Fibroblast of lung (primary cell): ENCODE measurements at regions not wholly inside any gene's neighbourhood (a gene's known extent, or its start where the extent isn't known, plus 50 kb on each side); places are given as distances from the start of the nearest gene placed in this dataset.

ENCODE experiments used
- DNase-seq, 2 donors: peaks; one replicate each; pipeline versions ENCODE4 v3.0.0 to v3.0.0-alpha.2; 2010; ENCODE audit warnings: low read depth in 2 of 2
- H2AFZ ChIP-seq: 2 replicates; pipeline ENCODE4 v1.5.1; 2012; ENCODE audit warnings: low read length, control low read depth, inconsistent platforms
- H3K27ac ChIP-seq: 2 replicates; pipeline ENCODE4 v1.5.1; 2011; ENCODE audit warnings: low read length, control low read depth; ENCODE audit not compliant: insufficient read depth
- H3K27me3 ChIP-seq: 2 replicates; pipeline ENCODE4 v1.5.1; 2011; ENCODE audit warnings: mild to moderate bottlenecking, low read length; ENCODE audit not compliant: control insufficient read depth, insufficient read depth
- H3K36me3 ChIP-seq: 2 replicates; pipeline ENCODE4 v1.5.1; 2011; ENCODE audit warnings: low read length; ENCODE audit not compliant: control insufficient read depth, insufficient read depth
- H3K4me1 ChIP-seq: 2 replicates; pipeline ENCODE4 v1.5.1; 2011; ENCODE audit warnings: low read length; ENCODE audit not compliant: control insufficient read depth, insufficient read depth; ENCODE audit errors: extremely low read depth
- H3K4me2 ChIP-seq: 2 replicates; pipeline ENCODE4 v1.5.1; 2011; ENCODE audit warnings: low read length, control low read depth; ENCODE audit not compliant: insufficient read depth; ENCODE audit errors: extremely low read depth
- H3K4me3 ChIP-seq, 4 experiments: fragments of 200-600 bp in 1 of 4; sonication (generic) in 1 of 4; replicated peaks in 1 of 4; 2 replicates each; pipeline ENCODE4 v1.5.1; 2011 to 2016; ENCODE audit warnings: low read length in 4 of 4, low read depth in 3 of 4, mild to moderate bottlenecking in 3 of 4, control low read depth in 2 of 4, inconsistent platforms in 1 of 4, mixed read lengths in 1 of 4; ENCODE audit not compliant: insufficient read depth in 1 of 4; ENCODE audit errors: control extremely low read depth in 1 of 4
- H3K79me2 ChIP-seq: 2 replicates; pipeline ENCODE4 v1.5.1; 2012; ENCODE audit warnings: mild to moderate bottlenecking, low read length, inconsistent platforms; ENCODE audit not compliant: control insufficient read depth, insufficient read depth
- H3K9ac ChIP-seq: 2 replicates; pipeline ENCODE4 v1.5.1; 2011; ENCODE audit warnings: mild to moderate bottlenecking, low read length, control low read depth; ENCODE audit not compliant: insufficient read depth
- H3K9me3 ChIP-seq: 2 replicates; pipeline ENCODE4 v1.5.1; 2012; ENCODE audit warnings: low read depth, low read length; ENCODE audit not compliant: control insufficient read depth, insufficient read depth
- H4K20me1 ChIP-seq: 2 replicates; pipeline ENCODE4 v1.5.1; 2011; ENCODE audit warnings: low read length; ENCODE audit not compliant: control insufficient read depth, insufficient read depth; ENCODE audit errors: extremely low read depth
- CTCF ChIP-seq, 2 donors: IDR thresholded peaks in 1 of 2; conservative IDR thresholded peaks in 1 of 2; 1 replicate in 1 of 2; 2 replicates in 1 of 2; pipeline ENCODE4 v1.5.1; 2011 to 2012; ENCODE audit warnings: low read length in 2 of 2, control low read depth in 1 of 2, inconsistent platforms in 1 of 2, low read depth in 1 of 2, mild to moderate bottlenecking in 1 of 2
- EZH2 ChIP-seq: IDR thresholded peaks from 2 replicates; pipeline ENCODE4 v1.5.1; 2012; ENCODE audit warnings: low read length, control low read depth, mild to moderate bottlenecking; ENCODE audit errors: missing control alignments

DNA sequence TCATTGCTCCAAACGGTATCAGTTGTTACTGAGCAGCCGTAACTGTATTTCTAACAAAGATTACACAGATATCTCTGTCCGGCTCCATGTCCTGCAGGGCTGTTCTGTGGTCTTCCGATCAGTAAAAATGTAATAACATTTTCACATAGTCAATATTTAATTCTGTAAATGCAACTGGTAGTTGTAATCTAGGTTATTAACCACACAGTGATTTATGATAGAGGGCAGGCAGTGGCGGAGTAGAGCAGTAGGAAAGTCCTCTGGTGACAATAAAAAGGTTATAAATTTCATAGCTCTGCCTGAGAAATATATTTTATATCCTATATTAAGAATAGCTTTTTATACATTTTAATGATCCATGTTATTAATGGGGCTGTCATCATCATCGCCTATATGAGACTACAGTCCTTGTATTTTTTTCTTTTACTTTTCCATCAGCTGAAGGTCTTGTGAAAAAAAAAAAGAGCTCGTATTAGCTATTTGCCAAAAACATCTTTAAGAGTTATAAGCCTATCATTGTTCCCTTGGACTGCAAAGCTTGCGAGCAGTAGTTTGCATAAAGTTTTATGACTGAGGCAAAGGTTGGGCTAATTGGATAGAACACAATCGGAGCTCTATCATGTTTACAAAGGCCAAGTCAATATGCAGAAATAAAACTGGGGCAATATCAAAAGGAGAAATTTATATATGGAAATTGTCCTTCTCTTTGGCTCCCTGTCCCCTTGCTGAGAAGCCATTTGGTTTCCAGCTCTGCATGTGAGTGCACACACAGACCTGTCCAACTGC is 648.0 kb downstream of the IRX1 start:
- Histone ChIP-seq H4K20me1 (no peaks in the 10 kb centered on the region), H2AFZ (no peak overlapping the region), H3K27ac (no peak overlapping the region), H3K9me3 (no peaks in the 10 kb centered on the region), H3K27me3 (no peaks in the 10 kb centered on the region), H3K9ac (no peak overlapping the region), H3K4me3 (no peak overlapping the region), H3K79me2 (no peaks in the 10 kb centered on the region), H3K4me2 (no peak overlapping the region), H3K36me3 (no peaks in the 10 kb centered on the region), H3K4me1 (no peaks in the 10 kb centered on the region)
- TF ChIP-seq EZH2 (no peak), CTCF (conservative IDR thresholded peaks at IDR 0.05 in 1 of 2, IDR thresholded peaks at IDR 0.05 in 1 of 2; ENCODE audit: low read depth in 1 of 2, low read length in 2 of 2) (no peak)
- DNase-seq: no peak

DNA sequence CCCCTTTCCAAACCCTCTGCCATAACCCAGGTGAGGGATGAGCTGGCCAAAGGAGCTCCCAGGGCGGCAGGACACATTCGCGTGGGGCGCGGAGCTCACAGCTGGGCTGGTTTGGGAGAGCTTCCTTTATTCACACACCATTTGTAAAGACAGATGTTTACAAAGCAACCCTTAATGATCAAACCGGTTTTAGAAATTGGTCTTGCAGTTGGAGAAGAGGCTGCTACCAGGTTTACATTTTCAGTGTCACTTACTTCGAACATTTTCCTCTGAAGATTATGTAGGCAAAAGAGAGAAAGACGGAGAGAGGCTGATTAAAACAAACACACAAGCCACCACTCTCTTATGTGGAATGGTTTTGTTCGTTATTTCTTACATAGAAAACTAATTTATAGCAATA is 648.7 kb downstream of the IRX1 start:
- Histone ChIP-seq H3K9ac (no peak overlapping the region), H3K36me3 (no peaks in the 10 kb centered on the region), H4K20me1 (no peaks in the 10 kb centered on the region), H3K4me1 (no peaks in the 10 kb centered on the region), H3K27ac (no peak overlapping the region), H2AFZ (no peak overlapping the region), H3K9me3 (no peaks in the 10 kb centered on the region), H3K4me2 (no peak overlapping the region), H3K27me3 (no peaks in the 10 kb centered on the region), H3K79me2 (no peaks in the 10 kb centered on the region), H3K4me3 (no peak overlapping the region)
- TF ChIP-seq EZH2 (no peak), CTCF (conservative IDR thresholded peaks at IDR 0.05 in 1 of 2, IDR thresholded peaks at IDR 0.05 in 1 of 2; ENCODE audit: low read depth in 1 of 2, low read length in 2 of 2) (no peak)
- DNase-seq: no peak

DNA sequence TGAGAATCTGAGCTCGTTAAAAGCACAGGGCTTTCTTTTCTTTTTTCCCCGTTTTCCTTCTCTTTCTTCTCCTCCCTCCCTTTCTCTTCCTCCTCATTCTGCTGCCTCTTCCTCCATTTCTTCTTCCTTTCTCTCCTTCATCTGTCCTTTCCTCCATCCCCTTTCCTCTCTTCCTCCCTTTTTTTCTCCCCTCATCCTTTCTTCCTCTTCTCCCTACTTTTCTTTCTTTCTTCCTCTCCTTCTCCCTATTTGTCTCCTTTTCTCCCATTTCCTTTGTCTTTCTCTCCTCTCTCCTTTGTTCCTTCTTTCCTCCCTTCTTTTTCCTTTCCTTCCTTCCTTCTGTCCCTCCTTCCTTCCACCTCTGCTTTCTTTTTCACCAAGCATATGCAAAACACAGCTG is 649.4 kb downstream of the IRX1 start:
- no peaks in the 10 kb centered on the region for H3K4me1 ChIP-seq
- H3K27me3 ChIP-seq: no peaks in the 10 kb centered on the region
- no peak overlapping the region for H3K4me3 ChIP-seq
- TF ChIP-seq CTCF (conservative IDR thresholded peaks at IDR 0.05 in 1 of 2, IDR thresholded peaks at IDR 0.05 in 1 of 2; ENCODE audit: low read depth in 1 of 2, low read length in 2 of 2) (no peak), EZH2 (no peak)
- no peaks in the 10 kb centered on the region for H3K36me3 ChIP-seq
- no peaks in the 10 kb centered on the region for H4K20me1 ChIP-seq
- no peak overlapping the region for H3K4me2 ChIP-seq
- no peak overlapping the region for H3K9ac ChIP-seq
- no peak for DNase-seq
- H3K79me2 ChIP-seq: no peaks in the 10 kb centered on the region
- H3K27ac ChIP-seq: no peak overlapping the region
- no peaks in the 10 kb centered on the region for H3K9me3 ChIP-seq
- no peak overlapping the region for H2AFZ ChIP-seq
